ENCODE measurements at regions not wholly inside any gene's neighbourhood (a gene's known extent, or its start where the extent isn't known, plus 50 kb on each side); places are given as distances from the start of the nearest gene placed in this dataset.

GRCh38 chr7:109387530-109387929 is 817.9 kb downstream of the DNAJB9 start:
- TF ChIP-seq OSR1 (CRISPR knock-in tag; IDR thresholded peaks at IDR 0.05) (no peak), GLIS3 (CRISPR knock-in tag; IDR thresholded peaks at IDR 0.05) (no peak), CSRNP3 (CRISPR knock-in tag; IDR thresholded peaks at IDR 0.05) (no peak), ZC3H10 (CRISPR knock-in tag; IDR thresholded peaks at IDR 0.05) (no peak), PPARA (CRISPR knock-in tag; IDR thresholded peaks at IDR 0.05; ENCODE audit: borderline replicate concordance) (no peak), TCF4 (CRISPR knock-in tag; IDR thresholded peaks at IDR 0.05; ENCODE audit: borderline replicate concordance) (no peak), ZFP3 (CRISPR knock-in tag; IDR thresholded peaks at IDR 0.05) (no peak), ZNF8 (CRISPR knock-in tag; IDR thresholded peaks at IDR 0.05) (no peak), TOX (CRISPR knock-in tag; IDR thresholded peaks at IDR 0.05; ENCODE audit: borderline replicate concordance) (no peak), ESRRG (CRISPR knock-in tag; IDR thresholded peaks at IDR 0.05) (no peak), ZNF70 (CRISPR knock-in tag; IDR thresholded peaks at IDR 0.05) (no peak)
- no peak for ATAC-seq

GRCh38 chr7:109391240-109391639 is 821.6 kb downstream of the DNAJB9 start:
- ATAC-seq = no peak
- TF ChIP-seq TOX (CRISPR knock-in tag; IDR thresholded peaks at IDR 0.05; ENCODE audit: borderline replicate concordance) = no peak
- no peak for TF ChIP-seq ZNF70 (CRISPR knock-in tag; IDR thresholded peaks at IDR 0.05)
- TF ChIP-seq ZNF565 (CRISPR knock-in tag; conservative IDR thresholded peaks at IDR 0.05; ENCODE audit: low read depth) = no peak
- no peak for TF ChIP-seq ESRRG (CRISPR knock-in tag; IDR thresholded peaks at IDR 0.05)
- TF ChIP-seq PATZ1 (CRISPR knock-in tag; IDR thresholded peaks at IDR 0.05; ENCODE audit: borderline replicate concordance) = no peak
- no peak for TF ChIP-seq GLIS3 (CRISPR knock-in tag; IDR thresholded peaks at IDR 0.05)
- no peak for TF ChIP-seq CSRNP3 (CRISPR knock-in tag; IDR thresholded peaks at IDR 0.05)
- TF ChIP-seq ZNF8 (CRISPR knock-in tag; IDR thresholded peaks at IDR 0.05) = no peak
- TF ChIP-seq ISL1 (CRISPR knock-in tag; IDR thresholded peaks at IDR 0.05) = no peak
- TF ChIP-seq ARNTL (CRISPR knock-in tag; IDR thresholded peaks at IDR 0.05; ENCODE audit: borderline replicate concordance, low read depth) = no peak
- no peak for TF ChIP-seq RARB (CRISPR knock-in tag; IDR thresholded peaks at IDR 0.05)

- TF ChIP-seq CREB5 (CRISPR knock-in tag; IDR thresholded peaks at IDR 0.05; ENCODE audit: low read depth) (no peak), ZNF70 (CRISPR knock-in tag; IDR thresholded peaks at IDR 0.05) (no peak)
- no peak for ATAC-seq
Measured at GRCh38 chr7:109402107-109402506, 832.4 kb downstream of the DNAJB9 start.

- ATAC-seq = no peak
- TF ChIP-seq BACH2 (CRISPR knock-in tag; IDR thresholded peaks at IDR 0.05; ENCODE audit: borderline replicate concordance) (no peak), PPARA (CRISPR knock-in tag; IDR thresholded peaks at IDR 0.05; ENCODE audit: borderline replicate concordance) (no peak), CREB5 (CRISPR knock-in tag; IDR thresholded peaks at IDR 0.05; ENCODE audit: low read depth) (no peak), TOX (CRISPR knock-in tag; IDR thresholded peaks at IDR 0.05; ENCODE audit: borderline replicate concordance) (no peak), SNAI2 (CRISPR knock-in tag; IDR thresholded peaks at IDR 0.05) (no peak), ZNF565 (CRISPR knock-in tag; conservative IDR thresholded peaks at IDR 0.05; ENCODE audit: low read depth) (no peak), ARNTL (CRISPR knock-in tag; IDR thresholded peaks at IDR 0.05; ENCODE audit: borderline replicate concordance, low read depth) (no peak), GLIS3 (CRISPR knock-in tag; IDR thresholded peaks at IDR 0.05) (no peak), ZNF70 (CRISPR knock-in tag; IDR thresholded peaks at IDR 0.05) (no peak), ESRRG (CRISPR knock-in tag; IDR thresholded peaks at IDR 0.05) (no peak), ISL1 (CRISPR knock-in tag; IDR thresholded peaks at IDR 0.05) (no peak), CSDC2 (CRISPR knock-in tag; IDR thresholded peaks at IDR 0.05) (no peak), CSRNP3 (CRISPR knock-in tag; IDR thresholded peaks at IDR 0.05) (no peak), TCF4 (CRISPR knock-in tag; IDR thresholded peaks at IDR 0.05; ENCODE audit: borderline replicate concordance) (no peak)
Measured at GRCh38 chr7:109407756-109408155, 838.1 kb downstream of the DNAJB9 start.

Measured in SK-N-SH treated with all-trans-retinoic acid at 6 μM for 48 hours (cell line).